NCI-H2029 (cell line): ENCODE measurements at regions not wholly inside any gene's neighbourhood (a gene's known extent, or its start where the extent isn't known, plus 50 kb on each side); places are given as distances from the start of the nearest gene placed in this dataset.
"Not testable (repeated sequence)": the region's sequence is repeated elsewhere in the genome, so short reads cannot be mapped to it uniquely, and the experiment has no call there.

Source experiments
- DNase-seq: peaks from one replicate; lab custom pipeline; 2025; lab: John Stamatoyannopoulos, UW

GRCh38 chr3:182629521-182629920 lies 163.8 kb upstream of the ATP11B start:
- no peak for DNase-seq

DNA sequence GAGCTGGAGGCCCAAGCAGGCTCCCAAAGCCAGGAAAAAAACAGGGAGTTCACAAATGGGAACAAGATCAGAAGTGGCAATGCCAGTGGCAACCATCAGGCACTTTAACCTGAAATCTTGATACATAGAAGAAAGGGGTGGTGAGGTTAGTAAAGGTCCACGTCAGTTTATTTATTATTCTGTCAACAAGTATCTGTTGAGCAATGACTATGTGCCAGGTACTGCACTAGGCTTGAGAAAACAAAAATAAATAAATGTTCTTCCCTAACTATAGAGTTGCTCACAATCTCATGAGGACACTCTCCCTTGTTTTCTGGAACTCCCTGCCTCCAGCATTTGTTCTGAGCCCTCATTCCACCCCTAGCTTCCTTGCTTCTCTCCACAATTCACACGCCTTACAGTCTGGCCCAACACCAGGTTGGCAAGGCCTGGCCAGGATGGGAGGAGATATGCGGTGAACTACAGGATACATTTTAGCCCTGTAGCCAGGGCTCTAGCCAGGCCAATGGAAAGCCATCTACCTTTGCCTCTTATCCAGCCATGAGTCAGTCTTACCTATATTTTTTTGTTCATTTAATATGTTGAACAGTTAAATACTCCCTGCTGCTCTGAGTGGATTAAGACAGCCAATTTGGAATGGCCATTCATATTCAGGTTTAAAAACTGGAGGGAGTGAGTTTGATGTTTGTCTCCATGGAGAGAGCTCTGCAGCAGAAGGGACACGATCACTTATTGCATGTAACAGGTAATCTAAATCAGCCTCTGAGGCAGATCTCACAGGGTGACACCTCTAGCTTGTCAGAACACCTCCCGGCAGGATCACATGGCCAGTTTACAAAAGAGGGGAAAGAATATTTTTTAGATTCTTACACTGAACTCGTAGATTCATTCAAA lies 161.9 kb upstream of the ATP11B start:
- DNase-seq = no peak

DNA sequence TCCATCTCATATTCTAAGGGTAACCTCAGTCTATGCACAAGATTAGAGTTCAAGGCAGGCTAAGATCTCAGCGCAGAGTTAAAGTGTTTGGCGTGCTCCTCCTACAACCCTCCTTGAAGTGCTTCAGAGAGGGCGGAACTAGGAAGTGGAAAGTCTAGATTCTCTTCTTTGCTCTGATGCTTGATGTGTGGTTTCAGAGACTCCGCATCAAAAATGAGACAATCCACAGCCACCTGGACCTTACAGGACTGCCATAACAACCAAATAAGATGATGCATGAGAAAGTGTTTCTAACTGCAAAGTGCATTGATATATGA lies 161.3 kb upstream of the ATP11B start:
- no peak for DNase-seq

DNA sequence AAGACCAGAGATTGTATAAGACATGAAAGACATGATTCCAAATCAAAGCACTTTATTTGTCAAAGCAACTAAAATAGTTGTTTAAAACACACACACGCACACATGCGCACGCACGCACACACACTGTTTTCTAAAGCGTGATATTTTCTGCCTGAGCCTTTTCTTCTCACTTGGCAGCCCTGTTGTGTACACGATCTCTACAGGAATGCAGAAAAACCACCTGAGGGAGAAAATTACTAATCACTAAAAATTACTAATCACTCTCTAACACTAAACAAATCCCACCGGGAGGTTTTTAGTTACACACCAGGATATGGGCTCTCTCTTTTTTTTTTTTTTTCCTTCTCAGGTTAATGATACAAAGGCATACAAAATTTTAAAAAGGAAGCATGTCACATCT lies 160.1 kb upstream of the ATP11B start:
- no peak for DNase-seq

- no peak for DNase-seq
These were observed 156.7 kb upstream of the ATP11B start for GRCh38 chr3:182636646-182637045.

DNA sequence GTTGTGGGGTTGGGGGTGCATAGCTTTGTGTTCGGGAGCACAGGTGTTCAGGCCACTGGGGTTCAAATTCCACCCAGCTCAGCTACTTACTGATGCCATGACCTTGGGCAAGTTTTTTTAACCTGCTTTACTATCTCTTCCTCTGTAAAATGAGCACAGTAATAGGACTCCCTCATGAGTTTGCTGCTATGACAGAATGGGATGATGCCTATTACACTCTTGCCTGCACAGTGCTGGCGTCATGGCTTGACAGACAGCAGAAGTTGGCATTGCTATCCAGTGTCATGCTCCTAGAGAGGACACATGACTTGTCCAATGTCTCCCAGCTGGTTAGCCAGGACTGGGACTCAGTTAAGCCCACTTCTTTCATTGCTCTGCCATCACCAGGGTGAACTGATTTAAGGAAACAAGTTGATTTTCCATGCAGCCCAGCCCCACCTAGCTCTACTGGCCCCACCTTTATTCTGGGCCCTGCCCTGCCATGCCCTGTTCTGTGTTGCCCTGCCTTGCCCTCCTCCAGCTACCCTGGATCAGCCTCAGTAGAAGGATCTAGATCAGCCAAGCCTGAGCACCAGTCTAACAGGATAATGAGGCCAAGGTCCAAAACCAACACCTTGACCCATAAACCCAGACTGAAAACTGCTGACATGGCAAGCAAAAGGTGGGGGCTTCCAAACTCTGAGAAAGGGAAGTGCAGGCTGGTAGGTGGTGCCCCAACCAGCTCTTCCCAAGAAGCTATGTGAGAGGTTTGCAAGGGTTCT lies 155.8 kb upstream of the ATP11B start:
- no peak for DNase-seq

DNA sequence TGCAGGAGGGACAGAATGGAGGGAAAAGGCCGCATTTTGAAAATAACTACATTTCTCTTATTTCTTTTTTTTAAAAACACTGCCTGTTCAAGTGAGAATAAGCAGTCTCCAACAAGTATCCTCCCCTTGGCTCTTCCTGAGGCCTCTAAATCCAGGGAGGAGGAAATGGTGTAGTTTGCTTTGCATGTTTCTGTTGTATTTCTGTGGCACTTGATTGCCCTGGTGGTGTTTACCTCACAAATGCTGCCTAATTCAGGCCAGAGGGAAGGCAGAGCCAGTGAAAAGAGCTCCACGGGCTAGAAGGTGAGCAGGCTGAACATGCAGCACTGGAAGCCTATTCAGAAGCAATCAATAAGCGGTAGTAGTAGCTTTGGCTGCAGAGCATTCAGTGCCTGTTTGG lies 149.3 kb upstream of the ATP11B start:
- DNase-seq = peak; percentile 11

DNA sequence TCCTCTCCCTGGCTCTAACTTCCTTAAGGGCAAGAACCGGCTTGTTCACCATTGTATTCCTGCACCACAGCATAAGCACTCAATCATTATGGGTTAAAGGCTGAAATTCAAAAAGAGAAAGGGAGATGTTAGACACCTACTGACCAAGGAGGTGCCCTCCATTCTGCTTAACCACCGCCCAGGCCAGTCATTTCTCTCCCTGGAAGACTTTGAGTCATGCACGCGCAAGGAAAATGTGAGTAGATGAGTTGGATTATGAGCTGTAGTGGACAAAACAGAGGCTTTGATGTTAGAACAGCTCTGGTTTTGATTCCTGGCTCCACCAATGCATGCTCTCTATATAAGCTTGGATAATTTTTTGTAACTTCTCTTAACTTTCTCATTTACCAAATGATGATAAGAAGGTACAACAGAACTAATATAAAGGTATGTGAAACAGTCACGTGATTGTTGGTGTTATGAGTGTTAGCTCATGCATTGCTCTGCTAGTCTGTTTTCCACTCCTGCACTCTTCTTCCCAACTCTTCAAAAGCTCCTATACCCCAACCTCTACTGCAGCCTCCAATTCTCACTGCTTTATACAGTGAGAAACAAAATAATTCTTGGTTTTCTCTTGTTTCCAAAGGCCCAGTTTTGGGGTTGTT lies 148.4 kb upstream of the ATP11B start:
- no peak for DNase-seq

- DNase-seq = no peak
These were observed 142.7 kb upstream of the ATP11B start for GRCh38 chr3:182650568-182651128.

DNA sequence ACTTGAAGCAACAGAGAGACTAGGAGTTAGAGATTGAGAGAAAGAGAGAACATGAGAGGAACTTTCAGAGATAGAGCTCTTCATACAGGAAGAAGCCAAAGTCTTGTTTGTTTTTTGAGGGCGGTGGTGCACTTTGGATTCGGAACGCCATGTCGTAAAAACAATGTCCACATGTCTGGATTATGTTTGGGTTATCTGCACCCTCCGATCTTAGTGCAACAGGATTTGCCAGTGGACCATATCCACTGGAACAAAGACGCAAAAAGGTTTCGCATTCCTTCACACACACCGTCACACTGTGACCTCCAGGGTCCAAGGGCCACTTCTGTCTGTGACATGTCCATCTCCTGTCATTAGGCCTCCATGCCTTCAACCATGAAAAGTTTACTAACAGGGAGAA lies 141.8 kb upstream of the ATP11B start:
- no peak for DNase-seq

DNA sequence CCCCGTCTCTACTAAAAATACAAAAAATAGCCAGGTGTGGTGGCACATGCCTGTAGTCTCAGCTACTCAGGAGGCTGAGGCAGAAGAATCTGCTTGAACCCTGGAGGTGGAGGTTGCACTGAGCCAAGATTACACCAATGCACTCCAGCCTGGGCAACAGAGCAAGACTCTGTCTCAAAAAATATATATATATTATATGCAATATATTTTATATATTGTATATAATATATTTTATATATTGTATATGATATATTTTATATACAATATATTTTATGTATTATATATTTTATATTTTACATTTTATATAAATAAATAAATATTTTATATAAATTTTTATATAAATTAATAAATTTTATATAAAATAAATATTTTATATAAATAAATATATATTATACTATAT lies 140.2 kb upstream of the ATP11B start:
- not testable (repeated sequence) for DNase-seq

DNA sequence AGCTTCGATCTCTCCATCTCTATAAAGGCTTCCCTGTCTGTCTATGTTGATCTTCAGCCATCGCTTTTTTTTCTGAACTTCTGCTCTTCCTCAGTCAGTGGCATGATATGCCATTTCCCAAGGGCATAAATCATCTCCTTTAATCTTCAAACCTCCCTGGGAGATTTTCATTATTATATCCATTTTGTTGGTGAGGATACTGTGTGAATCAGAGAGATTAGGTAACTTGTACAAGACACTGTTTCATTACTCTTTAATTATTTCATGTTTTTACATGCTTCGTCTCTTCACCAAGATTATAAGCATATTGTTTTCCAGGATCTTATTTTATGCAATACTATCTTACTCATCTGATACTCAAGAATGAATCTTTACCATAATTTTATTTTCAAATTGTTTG lies 124.8 kb upstream of the ATP11B start:
- no peak for DNase-seq

GRCh38 chr3:182668974-182669373 lies 124.3 kb upstream of the ATP11B start:
- no peak for DNase-seq

GRCh38 chr3:182671541-182671940 lies 121.8 kb upstream of the ATP11B start:
- DNase-seq = no peak

- no peak for DNase-seq
These were observed 121.4 kb upstream of the ATP11B start for GRCh38 chr3:182671942-182672341.

GRCh38 chr3:182673336-182673735 lies 120.0 kb upstream of the ATP11B start:
- DNase-seq = no peak

DNA sequence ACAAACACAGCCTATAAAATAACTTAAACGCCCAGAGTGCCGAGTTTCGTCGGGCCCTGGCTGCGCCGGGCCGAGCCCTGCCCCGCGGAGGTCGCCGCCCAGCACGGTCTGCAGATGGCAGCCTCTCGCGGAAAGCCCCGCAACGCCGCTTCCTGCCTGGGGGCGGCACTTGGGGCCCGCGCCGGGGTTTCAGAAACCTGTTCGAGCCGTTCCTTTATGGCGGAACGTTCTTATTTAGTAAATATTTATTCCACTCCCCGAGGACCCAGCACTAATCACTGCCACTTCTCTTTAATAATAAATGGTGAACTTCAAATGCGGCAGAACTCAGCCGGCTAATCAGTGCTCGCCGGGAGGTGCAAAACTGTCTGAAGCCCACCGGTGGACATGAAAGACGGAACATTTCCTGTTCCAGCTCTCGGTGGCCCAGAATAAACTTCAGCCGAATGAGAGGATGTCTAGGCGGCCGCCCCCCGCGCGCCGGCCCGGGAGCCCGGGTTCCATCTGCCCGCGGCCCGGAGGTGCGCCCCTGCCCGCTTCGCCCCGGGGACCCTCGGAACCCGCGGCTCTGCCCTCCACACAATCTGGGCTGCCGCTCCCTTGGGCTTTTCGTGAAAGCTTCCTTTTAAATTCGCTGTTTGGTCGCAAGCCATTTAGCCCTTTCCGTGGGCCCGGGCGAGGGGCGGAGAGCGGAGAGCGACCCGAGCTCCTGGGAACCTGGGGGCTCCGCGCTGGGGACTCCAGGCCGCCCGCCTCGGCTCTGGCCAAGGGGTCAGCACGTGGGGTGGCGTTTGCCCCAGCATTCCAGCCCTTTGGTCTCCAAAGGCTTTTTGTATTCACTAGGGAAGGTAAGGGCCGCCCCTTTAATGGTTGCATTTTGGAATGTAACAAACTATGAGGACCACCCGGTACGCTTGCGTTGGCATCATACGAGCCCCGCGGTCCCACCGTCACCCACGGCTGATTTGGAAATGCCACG lies 110.8 kb upstream of the ATP11B start:
- DNase-seq = peak; percentile 35

DNA sequence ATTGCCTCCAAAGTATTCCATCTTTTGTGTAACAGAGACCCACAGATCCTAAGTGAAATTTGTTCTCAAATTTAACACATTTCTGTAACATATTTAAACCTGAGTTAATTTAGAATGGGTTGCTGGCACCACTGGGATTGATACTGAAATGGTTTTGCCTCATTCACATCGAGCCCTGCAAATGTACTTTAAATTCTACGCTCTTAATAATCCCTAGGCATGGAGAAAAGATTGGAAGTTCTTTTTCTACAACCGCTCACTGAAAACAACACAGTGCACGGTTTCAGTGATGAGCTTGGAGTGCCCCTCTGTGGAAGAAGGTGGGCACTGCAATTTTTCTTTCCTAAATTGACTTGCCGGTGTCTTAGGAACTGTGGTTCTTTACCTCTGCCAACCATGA lies 109.9 kb upstream of the ATP11B start:
- peak; percentile 76 for DNase-seq

DNA sequence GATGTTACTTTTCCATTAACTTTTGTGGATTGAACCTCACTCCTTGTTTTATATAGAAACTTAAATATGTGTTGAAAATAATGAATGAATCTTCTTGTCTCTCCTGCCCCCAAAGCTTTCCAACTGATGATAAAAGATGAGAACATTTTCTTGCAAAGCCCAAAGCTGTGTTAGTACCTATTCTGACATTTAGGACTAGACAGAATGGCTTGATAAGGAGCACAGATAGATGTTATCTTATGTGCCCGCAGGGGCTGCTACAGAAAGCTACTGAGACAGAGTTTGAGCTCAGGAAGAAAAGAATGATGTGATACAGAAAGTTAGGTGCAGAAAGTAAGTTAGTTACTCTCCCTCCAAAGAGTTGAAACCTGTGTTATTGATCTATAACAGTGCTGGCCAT lies 109.4 kb upstream of the ATP11B start:
- no peak for DNase-seq

DNA sequence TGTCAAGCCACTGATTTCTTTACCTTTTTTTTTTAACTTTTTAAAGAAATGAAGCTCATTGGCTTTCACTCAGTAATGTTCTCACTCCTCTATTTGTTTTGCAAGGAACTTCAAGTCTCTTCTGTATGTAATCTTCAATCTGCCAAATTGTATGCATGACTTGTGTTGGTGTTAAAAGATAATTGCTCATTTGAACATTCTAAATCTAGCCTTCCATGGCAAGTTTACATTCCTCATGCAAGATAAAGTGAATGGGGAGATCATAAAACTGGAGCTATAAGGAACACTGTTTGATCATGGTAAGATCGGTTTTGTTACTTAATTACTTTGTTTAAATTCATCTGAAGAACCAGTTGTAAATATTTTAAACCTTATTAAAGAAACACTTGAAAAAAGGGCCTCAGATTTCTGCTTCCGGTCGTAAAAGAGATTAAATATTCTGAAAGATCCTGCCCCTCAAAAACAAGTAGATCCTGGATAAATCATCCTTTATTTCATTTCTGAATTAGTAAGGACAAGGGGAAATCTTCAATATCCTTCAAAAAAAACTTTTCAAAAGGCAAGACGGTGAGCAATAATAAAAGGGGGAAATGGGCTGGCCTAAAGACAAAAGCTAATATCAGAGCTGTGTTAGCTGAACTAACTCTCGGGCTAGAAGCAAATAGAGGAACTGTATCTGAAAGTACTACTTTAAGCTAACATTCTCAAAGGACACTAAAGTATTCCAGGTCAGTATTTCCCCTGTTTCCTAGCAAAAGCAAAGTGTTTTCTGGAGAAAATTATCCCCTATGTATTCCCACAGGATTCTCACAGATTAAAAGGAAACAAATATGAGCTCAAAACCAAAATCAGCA lies 107.0 kb upstream of the ATP11B start:
- DNase-seq = no peak

GRCh38 chr3:182690172-182690571 lies 103.1 kb upstream of the ATP11B start:
- DNase-seq = no peak
